Mesodermal cell (in vitro differentiated cells): ENCODE measurements at regions not wholly inside any gene's neighbourhood (a gene's known extent, or its start where the extent isn't known, plus 50 kb on each side); places are given as distances from the start of the nearest gene placed in this dataset.

Experiments used
- H3K27ac ChIP-seq: 2 replicates; pipeline ENCODE4 v1.7.0; 2013; ENCODE audit warnings: mild to moderate bottlenecking, low read depth, low read length, moderate library complexity; ENCODE audit not compliant: severe bottlenecking
- H3K36me3 ChIP-seq: 2 replicates; pipeline ENCODE4 v1.7.1; 2013; ENCODE audit warnings: mild to moderate bottlenecking, low read length, moderate library complexity; ENCODE audit not compliant: control insufficient read depth, insufficient read depth
- H3K4me1 ChIP-seq: one replicate; pipeline ENCODE4 v1.7.1; 2013; ENCODE audit warnings: mild to moderate bottlenecking, low read length; ENCODE audit not compliant: insufficient read depth, control insufficient read depth, poor library complexity, severe bottlenecking
- H3K4me3 ChIP-seq: 2 replicates; pipeline ENCODE4 v1.7.0; 2013; ENCODE audit warnings: low read length, control low read depth, mild to moderate bottlenecking; ENCODE audit not compliant: insufficient read depth, poor library complexity, severe bottlenecking; ENCODE audit errors: extremely low read depth
- H3K9me3 ChIP-seq: 2 replicates; pipeline ENCODE4 v1.7.1; 2013; ENCODE audit warnings: mild to moderate bottlenecking, low read length, moderate library complexity; ENCODE audit not compliant: control insufficient read depth
- WGBS, 2 experiments: methylation state at CpG; one replicate each; pipeline ENCODE4 v1.1.5; 2013; ENCODE audit warnings: missing lambda C conversion rate in 2 of 2; ENCODE audit not compliant: insufficient coverage in 2 of 2; 5-methylcytosine and 5-hydroxymethylcytosine counted together

GRCh38 chr9:86773422-86773945, 173.8 kb downstream of the GAS1 start:
- Histone ChIP-seq H3K4me3 (no peak overlapping the region), H3K4me1 (no peaks in the 10 kb centered on the region), H3K27ac (no peak overlapping the region), H3K9me3 (peaks cover 4% of the 10 kb centered on the region), H3K36me3 (no peaks in the 10 kb centered on the region)
- 93% methylated on average over 3 of the region's 6 CpGs; no CpG with 5 or more reads in 1 of the 2 experiments for WGBS, 2 experiments

GRCh38 chr9:86772635-86772993, 174.7 kb downstream of the GAS1 start:
- no peak overlapping the region for H3K27ac ChIP-seq
- H3K4me1 ChIP-seq = no peaks in the 10 kb centered on the region
- H3K9me3 ChIP-seq = peaks cover 5% of the 10 kb centered on the region
- WGBS, 2 experiments = 97 to 100% methylated on average over 1 to 2 of the region's 4 CpGs
- no peaks in the 10 kb centered on the region for H3K36me3 ChIP-seq
- H3K4me3 ChIP-seq = no peak overlapping the region

DNA sequence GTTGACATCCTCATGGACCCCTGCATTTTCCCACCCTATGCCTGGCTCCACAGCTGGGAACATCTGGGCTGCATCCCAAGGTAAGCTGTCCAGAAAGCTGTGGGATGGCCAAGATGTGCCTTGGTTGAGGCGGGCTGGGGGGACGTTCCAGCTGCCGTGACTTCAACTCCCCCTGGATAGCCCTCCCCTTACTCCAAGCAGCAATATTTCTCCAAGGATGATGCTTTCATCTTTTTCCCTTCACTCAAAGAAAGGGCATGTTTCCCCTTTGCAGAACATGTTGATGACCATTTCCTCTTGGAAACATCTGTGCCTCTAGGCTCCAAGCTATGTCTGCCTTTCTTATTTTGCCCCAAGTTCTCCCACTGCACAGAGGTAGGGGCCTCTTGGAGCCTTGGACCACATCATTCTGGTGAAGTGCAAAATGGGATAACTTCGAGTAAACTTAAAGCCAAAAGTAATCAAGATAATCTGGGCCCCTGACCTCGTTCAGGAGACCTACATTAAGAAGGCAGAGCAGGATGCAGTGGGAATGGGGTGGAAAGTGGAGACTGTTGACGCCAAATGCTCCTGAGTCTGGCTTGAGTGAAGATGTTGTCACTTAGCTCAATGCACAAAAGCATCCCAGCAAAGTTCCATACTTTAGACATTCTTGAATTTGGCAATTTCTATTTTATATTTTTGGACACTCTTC, 175.2 kb downstream of the GAS1 start:
- WGBS, 2 experiments = 92 to 97% methylated on average over 5 of the region's 6 CpGs
- Histone ChIP-seq H3K27ac (no peak overlapping the region), H3K36me3 (no peaks in the 10 kb centered on the region), H3K9me3 (peaks cover 5% of the 10 kb centered on the region), H3K4me3 (no peak overlapping the region), H3K4me1 (peaks cover 3% of the 10 kb centered on the region)

GRCh38 chr9:86771420-86771819, 175.9 kb downstream of the GAS1 start:
- Histone ChIP-seq H3K4me1 (peaks cover 10% of the 10 kb centered on the region), H3K9me3 (peaks cover 5% of the 10 kb centered on the region), H3K27ac (no peak overlapping the region), H3K36me3 (no peaks in the 10 kb centered on the region), H3K4me3 (no peak overlapping the region)
- 76 to 78% methylated on average over 1 to 2 of the region's 2 CpGs for WGBS, 2 experiments

GRCh38 chr9:86768709-86769108, 178.6 kb downstream of the GAS1 start:
- no CpG with 5 or more reads among the region's 2 CpGs for WGBS, 2 experiments
- Histone ChIP-seq H3K27ac (no peak overlapping the region), H3K4me3 (no peak overlapping the region), H3K36me3 (no peaks in the 10 kb centered on the region), H3K9me3 (peaks cover 5% of the 10 kb centered on the region), H3K4me1 (peaks cover 16% of the 10 kb centered on the region)

GRCh38 chr9:86768020-86768419, 179.3 kb downstream of the GAS1 start:
- 60 to 90% methylated on average over 1 to 2 of the region's 2 CpGs for WGBS, 2 experiments
- H3K36me3 ChIP-seq = no peaks in the 10 kb centered on the region
- no peak overlapping the region for H3K4me3 ChIP-seq
- H3K9me3 ChIP-seq = peaks cover 5% of the 10 kb centered on the region
- H3K4me1 ChIP-seq = peaks cover 16% of the 10 kb centered on the region
- no peak overlapping the region for H3K27ac ChIP-seq

GRCh38 chr9:86767373-86767772, 179.9 kb downstream of the GAS1 start:
- Histone ChIP-seq H3K4me3 (no peak overlapping the region), H3K36me3 (no peaks in the 10 kb centered on the region), H3K9me3 (peaks cover 5% of the 10 kb centered on the region), H3K4me1 (peaks cover 16% of the 10 kb centered on the region), H3K27ac (no peak overlapping the region)
- 82 to 90% methylated on average over 1 to 3 of the region's 4 CpGs for whole genome bisulfite sequencing, 2 experiments

- H3K4me3 ChIP-seq = no peak overlapping the region
- peaks cover 5% of the 10 kb centered on the region for H3K9me3 ChIP-seq
- H3K36me3 ChIP-seq = no peaks in the 10 kb centered on the region
- 44 to 72% methylated on average over 4 to 7 of the region's 7 CpGs for WGBS, 2 experiments
- H3K27ac ChIP-seq = no peak overlapping the region
- peaks cover 16% of the 10 kb centered on the region for H3K4me1 ChIP-seq
Observed at GRCh38 chr9:86766912-86767311, 180.4 kb downstream of the GAS1 start.

- 94 to 95% methylated on average over 3 to 5 of the region's 6 CpGs for whole genome bisulfite sequencing, 2 experiments
- Histone ChIP-seq H3K27ac (no peak overlapping the region), H3K4me3 (no peak overlapping the region), H3K9me3 (peaks cover 5% of the 10 kb centered on the region), H3K4me1 (peaks cover 16% of the 10 kb centered on the region), H3K36me3 (no peaks in the 10 kb centered on the region)
Observed at GRCh38 chr9:86766511-86766910, 180.8 kb downstream of the GAS1 start.

DNA sequence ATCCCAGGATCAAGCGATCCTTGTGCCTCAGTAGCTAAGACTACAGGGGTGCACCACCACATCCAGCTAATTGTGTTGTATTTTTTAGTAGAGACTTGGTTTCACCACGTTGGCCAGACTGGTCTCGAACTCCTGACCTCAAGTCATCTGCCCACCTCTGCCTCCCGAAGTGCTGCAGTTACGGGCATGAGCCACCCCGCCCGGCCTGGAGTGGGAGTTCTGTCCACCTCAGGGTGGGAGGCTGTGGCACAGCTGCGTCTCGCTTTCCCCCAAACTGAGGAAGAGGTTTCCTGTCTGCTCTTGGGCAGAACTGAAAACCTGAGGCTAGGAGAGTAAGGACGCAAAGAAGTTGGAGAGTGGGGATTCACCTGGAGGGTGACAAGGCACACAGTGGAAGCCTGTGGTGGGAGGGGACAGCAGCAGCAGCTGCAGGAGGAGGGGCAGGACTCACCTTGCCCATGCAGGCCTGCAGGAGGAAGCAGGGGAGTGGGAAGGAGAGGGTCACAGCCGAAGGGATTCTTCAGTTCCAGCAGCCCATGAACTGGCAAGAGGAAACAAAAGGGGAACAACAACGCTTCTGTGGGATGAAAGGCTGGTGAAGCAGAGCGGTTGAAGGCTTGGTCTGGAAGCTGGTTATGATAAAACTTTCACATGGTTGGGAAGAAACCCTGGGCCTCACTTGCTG, 181.4 kb downstream of the GAS1 start:
- no peak overlapping the region for H3K27ac ChIP-seq
- 86 to 97% methylated on average over 8 to 13 of the region's 13 CpGs for WGBS, 2 experiments
- peaks cover 5% of the 10 kb centered on the region for H3K9me3 ChIP-seq
- H3K4me1 ChIP-seq = peaks cover 16% of the 10 kb centered on the region
- no peaks in the 10 kb centered on the region for H3K36me3 ChIP-seq
- no peak overlapping the region for H3K4me3 ChIP-seq
